GM21786 (cell line): ENCODE measurements at regions not wholly inside any gene's neighbourhood (a gene's known extent, or its start where the extent isn't known, plus 50 kb on each side); places are given as distances from the start of the nearest gene placed in this dataset.
A peak's percentile ranks its signal among the peaks of the same experiment; 100 is the strongest.
"Not testable (repeated sequence)": the region's sequence is repeated elsewhere in the genome, so short reads cannot be mapped to it uniquely, and the experiment has no call there.

Source experiments
- ATAC-seq: cut with Tn5 transposase; IDR thresholded peaks from one replicate; pipeline ENCODE4 v1.9.1; 2021; ENCODE audit not compliant: unreplicated experiment

GRCh38 chr1:219863816-219864215, 64.5 kb downstream of the SLC30A10 start:
- ATAC-seq = not testable (repeated sequence)

- no peak for ATAC-seq
Observed at GRCh38 chr1:219862366-219862765, 66.0 kb downstream of the SLC30A10 start.

GRCh38 chr1:219858980-219859379, 69.4 kb downstream of the SLC30A10 start:
- no peak for ATAC-seq

- no peak for ATAC-seq
Observed at GRCh38 chr1:219847215-219847855, 81.0 kb downstream of the SLC30A10 start.

- ATAC-seq = not testable (repeated sequence)
Observed at GRCh38 chr1:219839595-219839994, 88.8 kb downstream of the SLC30A10 start.

GRCh38 chr1:219837994-219838294, 90.4 kb downstream of the SLC30A10 start:
- no peak for ATAC-seq

GRCh38 chr1:219837274-219837993, 90.9 kb downstream of the SLC30A10 start:
- ATAC-seq = no peak

GRCh38 chr1:219834314-219834917, 93.9 kb downstream of the SLC30A10 start:
- no peak for ATAC-seq

- no peak for ATAC-seq
Observed at GRCh38 chr1:219833214-219833815, 95.0 kb downstream of the SLC30A10 start.

- no peak for ATAC-seq
Observed at GRCh38 chr1:219826290-219826689, 102.1 kb downstream of the SLC30A10 start.

GRCh38 chr1:219825355-219825754, 103.0 kb downstream of the SLC30A10 start:
- no peak for ATAC-seq

- ATAC-seq = no peak
Observed at GRCh38 chr1:219824338-219824737, 104.0 kb downstream of the SLC30A10 start.

- no peak for ATAC-seq
Observed at GRCh38 chr1:219820551-219820950, 107.8 kb downstream of the SLC30A10 start.

- no peak for ATAC-seq
Observed at GRCh38 chr1:219817914-219818313, 110.4 kb downstream of the SLC30A10 start.

- ATAC-seq = no peak
Observed at GRCh38 chr1:219813294-219813693, 115.1 kb downstream of the SLC30A10 start.

GRCh38 chr1:219812491-219813203, 115.7 kb downstream of the SLC30A10 start:
- ATAC-seq = peak; percentile 91

- no peak for ATAC-seq
Observed at GRCh38 chr1:219812086-219812485, 116.3 kb downstream of the SLC30A10 start.

GRCh38 chr1:219810451-219810850, 117.9 kb downstream of the SLC30A10 start:
- no peak for ATAC-seq

GRCh38 chr1:219808790-219809189, 119.6 kb downstream of the SLC30A10 start:
- ATAC-seq = no peak

- no peak for ATAC-seq
Observed at GRCh38 chr1:219806642-219807041, 121.7 kb downstream of the SLC30A10 start.

GRCh38 chr1:219806020-219806419, 122.3 kb downstream of the SLC30A10 start:
- ATAC-seq = no peak
